ENCODE measurements at regions not wholly inside any gene's neighbourhood (a gene's known extent, or its start where the extent isn't known, plus 50 kb on each side); places are given as distances from the start of the nearest gene placed in this dataset.

DNA sequence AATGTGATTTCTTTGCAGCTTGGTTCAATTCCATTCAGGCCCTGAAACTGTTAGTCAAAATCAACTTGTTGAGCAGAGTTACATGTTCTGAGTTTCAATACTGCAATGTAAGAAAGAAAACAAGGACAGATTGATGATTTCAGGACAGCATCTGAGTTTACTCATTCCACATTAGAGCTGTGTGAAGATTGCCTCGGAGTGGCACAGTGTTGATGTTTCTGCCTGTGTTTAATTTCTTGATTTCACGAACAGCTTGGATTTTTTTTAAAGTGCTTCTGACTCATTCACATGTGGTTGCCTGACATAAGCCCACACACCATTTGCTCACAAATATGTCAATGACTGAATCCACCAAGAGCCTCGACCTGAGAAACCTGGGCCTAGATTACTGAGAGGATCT is 101.2 kb upstream of the PARD3 start:
- TF ChIP-seq POLR2A (IDR thresholded peaks at IDR 0.05): no peak
- TF ChIP-seq, protein P1, sequence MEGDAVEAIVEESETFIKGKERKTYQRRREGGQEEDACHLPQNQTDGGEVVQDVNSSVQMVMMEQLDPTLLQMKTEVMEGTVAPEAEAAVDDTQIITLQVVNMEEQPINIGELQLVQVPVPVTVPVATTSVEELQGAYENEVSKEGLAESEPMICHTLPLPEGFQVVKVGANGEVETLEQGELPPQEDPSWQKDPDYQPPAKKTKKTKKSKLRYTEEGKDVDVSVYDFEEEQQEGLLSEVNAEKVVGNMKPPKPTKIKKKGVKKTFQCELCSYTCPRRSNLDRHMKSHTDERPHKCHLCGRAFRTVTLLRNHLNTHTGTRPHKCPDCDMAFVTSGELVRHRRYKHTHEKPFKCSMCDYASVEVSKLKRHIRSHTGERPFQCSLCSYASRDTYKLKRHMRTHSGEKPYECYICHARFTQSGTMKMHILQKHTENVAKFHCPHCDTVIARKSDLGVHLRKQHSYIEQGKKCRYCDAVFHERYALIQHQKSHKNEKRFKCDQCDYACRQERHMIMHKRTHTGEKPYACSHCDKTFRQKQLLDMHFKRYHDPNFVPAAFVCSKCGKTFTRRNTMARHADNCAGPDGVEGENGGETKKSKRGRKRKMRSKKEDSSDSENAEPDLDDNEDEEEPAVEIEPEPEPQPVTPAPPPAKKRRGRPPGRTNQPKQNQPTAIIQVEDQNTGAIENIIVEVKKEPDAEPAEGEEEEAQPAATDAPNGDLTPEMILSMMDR (IDR thresholded peaks at IDR 0.05): no peak

Measured in body of pancreas (tissue), 4 donors.